ENCODE measurements at regions not wholly inside any gene's neighbourhood (a gene's known extent, or its start where the extent isn't known, plus 50 kb on each side); places are given as distances from the start of the nearest gene placed in this dataset.

DNA sequence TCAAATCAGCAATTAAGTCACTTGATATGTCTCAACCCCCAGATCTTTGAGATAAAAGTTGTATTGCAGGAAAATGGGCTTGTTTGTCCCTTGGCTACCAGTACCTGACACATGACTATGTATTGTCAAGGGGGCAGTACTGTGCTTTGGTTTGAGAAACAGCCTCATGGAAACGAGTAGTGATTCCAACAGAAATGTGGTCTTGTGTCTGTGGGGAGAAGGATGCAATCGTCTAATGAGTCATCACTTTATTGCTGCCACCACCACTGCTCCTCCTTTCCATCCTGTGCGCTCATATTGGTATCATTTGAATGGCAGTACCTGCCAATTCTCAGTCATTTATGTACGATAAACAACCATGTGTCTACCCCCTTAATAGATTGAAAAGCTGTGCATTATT is 72.8 kb upstream of the ARHGAP5 start:
- DNase-seq (ENCODE audit: low read depth), result no peak

- no peak for DNase-seq (ENCODE audit: low read depth)
These were observed 71.5 kb upstream of the ARHGAP5 start for GRCh38 chr14:32005628-32006027.

GRCh38 chr14:32006263-32007110 is 70.6 kb upstream of the ARHGAP5 start:
- no peak for DNase-seq (ENCODE audit: low read depth)

- DNase-seq (ENCODE audit: low read depth), result no peak
These were observed 69.2 kb upstream of the ARHGAP5 start for GRCh38 chr14:32007755-32008362.

DNA sequence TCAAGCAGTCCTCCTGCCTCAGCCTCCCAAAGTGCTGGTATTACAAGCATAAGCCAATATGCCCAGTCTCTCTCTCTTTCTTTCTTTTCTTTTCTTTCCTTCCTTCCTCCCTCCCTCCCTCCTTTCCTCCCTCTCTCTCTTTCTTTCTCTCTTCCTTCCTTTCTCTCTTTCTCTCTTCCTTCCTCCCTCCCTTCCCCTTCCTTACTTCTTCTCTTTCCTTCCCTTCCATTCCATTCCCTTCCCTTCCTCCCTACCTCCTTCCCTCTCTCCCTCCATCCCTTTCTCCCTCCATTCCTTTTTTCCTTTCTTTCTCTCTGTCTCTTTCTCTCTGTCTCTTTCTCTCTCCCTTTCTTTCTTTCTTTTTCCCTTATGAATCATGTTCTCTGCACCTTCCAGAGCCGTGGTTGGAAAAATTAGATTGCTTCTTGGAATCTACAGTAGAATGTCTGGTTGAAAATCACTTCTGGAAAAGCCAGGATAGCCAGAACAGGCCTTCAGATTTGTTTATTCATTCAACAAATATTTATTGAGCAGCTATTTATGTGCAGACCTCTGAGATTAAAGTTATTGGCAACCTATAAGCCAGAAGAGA is 68.4 kb upstream of the ARHGAP5 start:
- no peak for DNase-seq (ENCODE audit: low read depth)

DNA sequence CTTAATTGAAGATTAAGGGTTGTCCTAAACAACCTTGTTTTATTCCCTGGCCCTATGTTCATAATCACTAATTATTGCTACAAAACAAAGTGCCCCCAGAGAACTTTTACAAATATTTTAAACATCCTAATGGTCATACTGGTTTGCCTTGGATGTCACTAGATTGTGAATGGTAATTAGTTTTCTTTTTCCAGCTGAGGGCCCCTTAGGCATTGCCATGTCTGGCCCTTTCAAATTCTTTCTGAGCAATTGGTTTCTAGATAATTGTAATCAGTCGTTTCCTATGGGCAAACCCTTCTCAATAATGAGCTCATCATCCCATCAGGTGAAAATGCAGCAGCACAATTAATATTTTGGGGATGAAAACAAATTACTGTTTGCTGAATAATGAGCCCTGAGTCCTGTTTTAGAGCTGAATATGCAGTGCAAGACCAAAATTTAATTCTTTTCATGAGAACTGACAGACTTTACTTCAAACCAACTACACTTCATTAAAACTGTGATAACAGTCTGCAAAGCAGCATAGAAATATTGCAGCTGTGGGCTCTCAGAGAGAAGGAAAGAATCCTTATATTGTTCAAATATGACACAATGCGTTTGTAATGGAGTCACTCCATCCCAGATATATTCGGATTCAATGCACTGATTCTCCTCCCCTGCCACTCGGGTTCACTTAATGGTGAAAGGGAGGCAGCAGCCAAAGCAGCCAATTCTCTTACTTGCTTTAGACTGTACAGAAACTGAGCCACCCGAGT is 67.7 kb upstream of the ARHGAP5 start:
- no peak for DNase-seq (ENCODE audit: low read depth)

DNA sequence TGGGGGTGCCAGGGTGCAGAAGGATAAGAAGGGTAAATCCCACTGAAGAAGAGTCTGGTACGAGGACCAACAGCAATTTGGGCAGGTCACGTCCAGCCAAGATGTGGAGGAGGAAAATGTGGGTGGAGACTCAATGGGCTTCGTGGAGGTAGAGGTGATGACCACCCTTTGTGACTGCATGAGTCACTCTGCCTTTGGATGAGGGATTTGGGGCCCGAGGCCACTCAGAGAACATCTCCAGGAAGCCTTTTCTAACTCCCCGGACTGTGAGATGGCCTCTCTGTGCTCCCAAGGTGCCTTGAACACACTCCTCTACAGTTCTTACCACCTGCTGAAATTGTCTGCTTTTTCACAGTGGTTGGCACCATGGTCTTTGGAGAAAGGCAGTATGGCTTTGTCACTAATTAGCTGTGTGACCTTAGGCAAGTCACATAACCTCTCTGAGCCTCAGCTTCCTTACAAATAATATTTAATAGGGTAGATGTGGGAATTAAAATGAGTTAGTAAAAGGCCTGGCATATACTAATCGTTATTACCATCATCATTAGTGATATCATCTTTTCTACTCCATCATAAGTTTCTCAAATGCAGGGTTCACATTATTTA is 67.0 kb upstream of the ARHGAP5 start:
- no peak for DNase-seq (ENCODE audit: low read depth)

DNA sequence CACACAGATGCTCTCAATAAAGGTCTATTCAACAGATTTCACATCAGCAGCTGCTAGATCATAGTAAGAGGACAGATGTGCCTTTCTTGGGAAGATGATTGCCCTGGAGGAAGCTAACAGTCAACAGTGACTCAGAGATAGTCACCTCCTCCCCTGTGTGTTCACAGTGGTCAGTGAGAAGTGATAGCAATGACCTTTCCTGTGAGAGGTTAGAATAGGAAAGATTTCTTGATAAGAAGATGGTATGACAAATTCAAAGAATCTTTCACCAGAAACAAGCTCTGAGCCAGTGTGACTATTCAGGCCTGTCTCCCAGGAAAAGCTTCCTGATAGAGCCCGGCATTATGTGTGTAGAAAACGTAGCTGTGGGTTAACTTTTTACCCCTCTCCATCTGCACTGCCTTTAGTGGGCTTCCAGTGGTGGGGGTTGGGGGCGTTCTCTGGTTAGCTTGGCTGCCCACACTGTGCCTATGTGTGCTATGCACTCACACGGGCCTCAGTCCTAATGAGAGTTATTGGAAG is 66.4 kb upstream of the ARHGAP5 start:
- no peak for DNase-seq (ENCODE audit: low read depth)

GRCh38 chr14:32011225-32011624 is 65.9 kb upstream of the ARHGAP5 start:
- no peak for DNase-seq (ENCODE audit: low read depth)

GRCh38 chr14:32012062-32012461 is 65.0 kb upstream of the ARHGAP5 start:
- DNase-seq (ENCODE audit: low read depth), result no peak

DNA sequence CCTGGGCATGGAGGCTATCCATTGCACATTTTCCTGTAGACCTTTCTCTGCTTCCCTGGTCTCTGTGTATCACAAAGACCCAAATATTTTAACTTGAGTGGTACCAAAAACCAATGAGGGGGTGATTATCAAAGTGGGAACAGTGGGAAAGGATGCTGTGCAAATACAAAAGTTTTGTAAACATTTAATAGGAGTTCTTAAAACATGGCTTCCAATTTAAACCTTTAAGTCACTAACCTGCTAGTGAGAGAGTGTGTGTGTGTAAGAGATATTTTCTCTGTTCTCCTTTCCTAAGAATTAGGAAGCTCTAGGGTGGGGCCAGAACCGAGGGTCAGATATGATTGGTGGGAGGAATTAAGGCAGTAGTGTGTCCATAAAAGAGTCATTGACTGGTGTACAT is 64.5 kb upstream of the ARHGAP5 start:
- no peak for DNase-seq (ENCODE audit: low read depth)

GRCh38 chr14:32013083-32013482 is 64.0 kb upstream of the ARHGAP5 start:
- DNase-seq (ENCODE audit: low read depth), result no peak

GRCh38 chr14:32014057-32014456 is 63.0 kb upstream of the ARHGAP5 start:
- no peak for DNase-seq (ENCODE audit: low read depth)

- no peak for DNase-seq (ENCODE audit: low read depth)
These were observed 62.6 kb upstream of the ARHGAP5 start for GRCh38 chr14:32014498-32014897.

DNA sequence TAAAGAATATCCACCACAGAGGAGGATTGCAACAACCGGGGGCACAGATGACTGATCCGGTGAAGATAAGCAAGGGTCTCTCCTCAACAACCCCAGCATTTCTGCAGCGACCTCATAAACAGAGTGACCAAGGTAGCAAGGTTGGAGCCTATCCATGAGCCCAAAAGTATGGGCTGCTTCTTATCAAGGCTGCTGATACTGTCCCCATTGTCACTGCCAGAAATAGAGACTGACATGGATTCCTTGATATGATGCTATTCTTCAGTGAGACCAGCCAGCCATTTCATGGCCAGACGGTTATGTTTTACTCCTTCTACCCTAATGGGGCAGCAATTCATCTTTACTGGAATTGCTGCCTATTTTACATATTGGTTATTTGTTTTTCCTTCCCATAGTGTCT is 61.9 kb upstream of the ARHGAP5 start:
- DNase-seq (ENCODE audit: low read depth), result no peak

DNA sequence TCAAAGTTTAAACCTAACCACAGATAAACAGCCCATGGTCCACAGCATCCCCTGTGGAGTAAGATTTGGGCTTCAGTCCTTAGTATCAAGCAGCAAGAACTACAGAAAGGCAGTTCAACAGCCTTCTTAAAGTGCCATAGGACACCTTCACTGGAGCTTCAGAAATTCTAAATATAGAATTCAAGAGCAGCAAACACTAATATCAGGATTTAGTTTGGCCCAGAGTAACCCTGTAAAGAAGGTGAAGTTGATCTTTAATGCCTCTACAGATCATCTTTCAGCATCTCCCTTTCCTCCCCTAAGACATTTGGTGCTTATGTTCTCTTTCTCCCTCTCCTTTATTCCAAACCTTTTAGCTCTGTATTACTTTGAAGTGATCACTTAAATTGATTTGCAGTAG is 59.5 kb upstream of the ARHGAP5 start:
- DNase-seq (ENCODE audit: low read depth), result no peak

GRCh38 chr14:32018391-32019092 is 58.6 kb upstream of the ARHGAP5 start:
- DNase-seq (ENCODE audit: low read depth), result no peak

DNA sequence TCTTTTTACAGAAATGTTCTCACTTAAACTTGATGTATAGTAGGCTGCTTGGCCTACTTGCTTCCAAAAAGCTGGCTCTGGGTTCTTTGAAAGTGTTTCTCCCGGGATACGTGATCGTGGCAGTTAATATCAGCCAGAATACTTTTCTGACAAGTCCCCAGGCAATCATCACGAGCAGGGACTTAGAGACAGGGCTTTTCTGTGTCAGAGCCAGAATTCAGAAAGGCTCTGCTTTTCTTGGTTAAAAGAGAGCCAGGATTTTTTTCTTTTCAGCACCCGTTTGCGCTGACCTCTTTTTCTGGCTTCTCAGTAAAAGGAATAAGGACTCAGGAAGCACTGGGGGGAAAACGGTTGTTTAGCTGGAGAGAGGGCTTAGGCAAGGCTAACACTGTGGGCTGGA is 57.8 kb upstream of the ARHGAP5 start:
- DNase-seq (ENCODE audit: low read depth), result no peak

DNA sequence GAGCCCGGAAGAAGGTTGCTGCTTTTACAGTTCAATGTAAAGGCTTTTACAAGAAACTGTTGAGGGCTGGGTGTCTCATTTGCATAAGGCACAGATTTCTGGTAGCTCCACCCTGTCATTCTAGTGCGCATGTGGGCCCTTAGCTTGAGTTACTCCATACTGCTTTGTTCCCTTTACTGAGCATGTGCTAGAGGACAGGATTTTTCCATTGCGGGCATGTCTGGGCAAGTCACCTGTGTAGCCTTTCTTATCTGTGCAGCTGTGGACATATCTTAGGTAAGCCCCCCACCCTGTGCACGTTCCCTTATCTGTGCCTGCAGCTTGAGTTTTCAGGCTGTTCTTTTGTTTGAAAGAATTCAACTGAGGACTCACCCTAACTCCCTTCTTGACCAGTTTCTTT is 56.2 kb upstream of the ARHGAP5 start:
- DNase-seq (ENCODE audit: low read depth), result no peak

DNA sequence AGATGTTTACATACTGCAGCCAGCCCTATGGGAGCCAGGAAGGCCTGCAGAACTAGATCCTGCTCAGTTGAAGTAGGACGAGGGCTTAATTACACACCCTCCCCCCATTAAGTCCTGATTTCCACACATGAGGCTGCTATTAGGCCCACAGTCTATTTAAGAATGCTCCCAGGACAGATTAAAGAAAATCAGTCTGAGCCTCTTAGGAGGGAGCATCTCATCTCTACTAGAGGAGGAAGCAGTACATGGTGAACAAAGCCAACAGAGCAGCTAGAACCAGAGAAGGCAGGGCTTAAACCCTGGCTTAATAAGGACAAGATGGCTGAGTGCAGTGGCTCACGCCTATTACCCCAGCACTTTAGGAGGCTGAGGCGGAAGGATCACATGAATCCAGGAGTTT is 55.8 kb upstream of the ARHGAP5 start:
- DNase-seq (ENCODE audit: low read depth), result no peak

- no peak for DNase-seq (ENCODE audit: low read depth)
These were observed 54.6 kb upstream of the ARHGAP5 start for GRCh38 chr14:32022525-32022924.
